Hematopoietic multipotent progenitor cell treated with erythropoietin and hydrocortisone succinate and interleukin-3 and kit ligand, for 6 days (in vitro differentiated cells): ENCODE measurements at regions not wholly inside any gene's neighbourhood (a gene's known extent, or its start where the extent isn't known, plus 50 kb on each side); places are given as distances from the start of the nearest gene placed in this dataset.
"Not testable (repeated sequence)": the region's sequence is repeated elsewhere in the genome, so short reads cannot be mapped to it uniquely, and the experiment has no call there.

ENCODE experiments used
- DNase-seq: peaks from one replicate; pipeline ENCODE4 v3.0.0-alpha.2; 2015

- DNase-seq: no peak
Observed at GRCh38 chr4:66225539-66225938, 555.2 kb upstream of the EPHA5 start.

DNA sequence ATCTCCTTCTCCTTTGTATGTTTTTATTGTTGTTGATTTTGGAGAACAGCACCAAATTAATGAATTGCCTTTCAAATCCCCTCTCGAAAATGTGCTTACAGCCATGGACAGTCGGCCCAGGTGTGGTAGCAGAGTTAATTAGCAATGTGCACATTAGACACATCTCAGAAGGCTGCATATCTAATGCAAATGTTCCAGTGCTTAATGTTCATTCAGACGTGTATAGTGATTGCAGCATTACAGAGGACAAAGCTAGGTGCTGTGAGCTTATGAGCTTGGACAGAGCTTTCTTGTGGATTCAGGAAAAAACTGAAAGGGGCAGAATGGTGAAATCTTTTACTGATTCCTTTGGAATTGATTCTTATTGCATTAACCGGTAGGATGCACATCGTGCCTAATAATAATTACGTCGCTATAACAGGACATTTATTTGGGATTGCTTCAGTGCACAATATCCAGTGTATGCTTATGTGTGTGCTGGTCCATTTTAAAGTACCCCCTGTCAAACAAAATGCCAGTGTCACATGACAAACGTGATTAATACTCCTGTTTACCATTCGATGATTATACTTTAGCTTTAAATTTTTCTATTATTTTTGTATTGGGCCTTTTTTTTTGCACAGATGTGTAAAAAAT, 552.9 kb upstream of the EPHA5 start:
- no peak for DNase-seq

DNA sequence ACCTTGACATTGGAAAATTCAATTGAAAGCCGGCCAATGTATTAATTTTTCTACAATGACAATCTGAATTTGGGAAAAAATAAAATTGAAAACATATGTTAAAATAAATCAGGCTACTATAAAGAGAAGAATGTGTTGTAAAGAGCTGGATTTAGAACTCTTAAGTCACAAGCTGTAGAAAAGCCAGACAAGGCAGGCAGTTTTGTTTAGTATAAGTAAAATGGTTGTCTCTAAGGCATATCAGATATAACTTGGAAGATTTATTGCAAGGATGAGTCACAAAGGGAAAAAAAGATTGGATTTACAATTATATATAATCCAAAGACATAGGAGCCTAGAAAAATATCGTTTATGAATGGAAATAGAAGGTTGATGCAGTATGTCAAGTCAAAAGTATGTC, 549.1 kb upstream of the EPHA5 start:
- DNase-seq: no peak

- no peak for DNase-seq
Observed at GRCh38 chr4:66216252-66216651, 546.0 kb upstream of the EPHA5 start.

GRCh38 chr4:66212489-66212888, 542.2 kb upstream of the EPHA5 start:
- no peak for DNase-seq

DNA sequence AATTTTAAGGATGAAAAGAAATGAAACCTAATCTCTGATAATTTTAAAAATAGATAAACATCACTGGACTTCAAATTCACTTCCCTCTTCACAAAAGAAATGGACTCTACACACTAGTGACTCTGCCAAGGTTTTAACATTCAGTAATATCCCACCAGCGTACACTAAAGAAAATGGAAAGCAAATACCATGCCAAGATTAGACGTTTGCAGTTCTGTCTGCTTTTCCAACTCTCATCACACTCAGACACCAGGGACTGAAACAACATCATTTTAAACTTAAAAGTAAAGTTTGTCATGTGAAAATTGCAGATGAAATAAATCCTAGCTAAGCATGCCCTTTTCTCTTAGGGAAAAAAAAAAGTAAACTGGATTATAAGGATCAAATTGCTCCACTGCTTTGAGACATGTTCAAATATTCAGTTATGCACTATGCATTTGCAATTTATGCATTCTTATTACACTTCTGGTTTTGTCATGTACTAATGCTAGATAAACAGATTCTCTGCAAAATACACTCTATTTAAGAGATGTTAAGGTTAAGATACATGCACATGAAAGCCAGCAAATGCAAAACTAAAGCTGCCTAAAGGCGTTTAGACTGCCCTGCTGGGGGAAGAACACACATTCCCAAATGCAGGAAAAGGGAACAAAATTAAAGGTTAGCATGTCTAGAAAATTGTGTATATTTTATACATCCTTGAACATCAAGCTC, 534.4 kb upstream of the EPHA5 start:
- no peak for DNase-seq

DNA sequence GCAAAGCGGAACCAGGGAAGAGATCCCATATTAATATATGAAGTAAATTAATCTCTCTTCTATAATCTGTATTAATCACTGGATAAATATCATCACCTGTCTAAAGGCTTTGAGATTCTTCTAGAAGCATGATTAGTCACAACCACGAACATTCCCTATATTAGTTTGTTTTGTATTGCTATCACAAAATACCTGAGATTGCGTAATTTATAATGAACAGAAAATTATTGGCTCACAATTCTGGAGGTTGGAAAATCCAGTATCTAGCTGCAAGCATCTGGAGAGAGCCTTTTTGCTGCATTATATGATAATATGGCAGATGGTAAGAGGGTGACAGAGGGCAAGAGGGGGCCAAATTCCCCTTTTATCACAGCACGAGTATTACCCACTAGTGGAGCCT, 532.6 kb upstream of the EPHA5 start:
- no peak for DNase-seq

- DNase-seq: no peak
Observed at GRCh38 chr4:66197451-66197850, 527.2 kb upstream of the EPHA5 start.

GRCh38 chr4:66193487-66193886, 523.2 kb upstream of the EPHA5 start:
- DNase-seq: no peak

- DNase-seq: no peak
Observed at GRCh38 chr4:66187175-66187720, 517.0 kb upstream of the EPHA5 start.

- no peak for DNase-seq
Observed at GRCh38 chr4:66186095-66186494, 515.8 kb upstream of the EPHA5 start.

GRCh38 chr4:66182636-66183035, 512.3 kb upstream of the EPHA5 start:
- no peak for DNase-seq

GRCh38 chr4:66178906-66179305, 508.6 kb upstream of the EPHA5 start:
- DNase-seq: no peak

DNA sequence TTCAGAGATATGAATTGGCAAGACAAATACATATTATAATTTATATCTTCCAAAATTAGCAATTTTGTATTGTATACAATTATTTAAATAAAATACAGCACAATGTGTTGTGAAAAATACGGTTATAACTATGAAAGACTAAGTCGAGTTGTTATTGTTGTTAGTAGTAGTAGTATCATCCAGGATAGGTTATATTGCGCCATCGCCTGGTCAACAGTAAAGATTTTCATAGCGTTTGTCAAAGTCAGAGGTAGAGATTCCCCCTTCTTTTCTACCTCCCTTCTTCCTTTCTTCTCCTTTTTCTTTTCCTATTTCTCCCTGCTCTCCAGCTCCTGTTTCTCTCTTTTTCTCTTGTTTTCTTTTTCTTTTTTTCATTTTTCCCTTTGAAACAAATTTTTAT, 499.1 kb upstream of the EPHA5 start:
- no peak for DNase-seq

DNA sequence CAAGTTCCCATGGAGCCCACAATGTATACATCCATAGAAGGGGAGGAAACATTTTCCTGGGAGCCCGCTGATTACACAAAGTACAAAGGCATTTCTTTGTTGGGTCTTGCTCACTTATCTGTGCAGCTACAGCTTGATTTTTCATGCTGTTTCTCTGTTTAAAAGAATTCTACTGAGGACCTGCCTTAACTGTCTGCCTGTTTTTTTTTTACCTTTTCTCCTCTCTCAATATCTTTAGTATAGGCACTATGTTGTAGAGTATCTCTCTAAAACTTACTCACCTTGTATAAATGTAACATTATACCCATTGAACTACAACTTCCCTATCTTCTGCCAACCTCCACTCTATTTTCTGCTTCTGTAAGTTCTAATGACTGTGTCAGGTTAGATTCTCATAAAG, 494.6 kb upstream of the EPHA5 start:
- no peak for DNase-seq

- DNase-seq: no peak
Observed at GRCh38 chr4:66160606-66161005, 490.3 kb upstream of the EPHA5 start.

GRCh38 chr4:66157594-66157993, 487.3 kb upstream of the EPHA5 start:
- DNase-seq: no peak

- DNase-seq: no peak
Observed at GRCh38 chr4:66130042-66130441, 459.8 kb upstream of the EPHA5 start.

GRCh38 chr4:66123831-66124413, 453.6 kb upstream of the EPHA5 start:
- DNase-seq: no peak

DNA sequence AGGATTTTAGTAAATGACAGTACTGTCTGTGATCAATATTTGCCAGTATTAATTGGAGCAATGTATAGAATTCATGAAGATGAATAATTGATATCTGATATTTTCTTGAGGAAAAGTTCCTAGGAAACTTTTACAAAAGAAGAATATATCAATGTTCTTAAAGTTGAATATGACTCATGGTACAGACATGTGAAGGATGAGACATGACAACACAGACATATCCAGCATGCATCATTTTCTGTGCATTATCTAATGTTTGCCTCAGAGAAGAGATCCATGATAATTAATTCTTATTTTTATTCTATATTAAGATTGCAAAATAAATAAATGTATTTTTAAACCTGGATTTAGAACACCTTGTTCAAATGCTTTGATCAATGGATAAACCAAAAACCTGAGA, 452.9 kb upstream of the EPHA5 start:
- DNase-seq: no peak

- not testable (repeated sequence) for DNase-seq
Observed at GRCh38 chr4:66115231-66115630, 444.9 kb upstream of the EPHA5 start.

- DNase-seq: no peak
Observed at GRCh38 chr4:66108898-66109297, 438.6 kb upstream of the EPHA5 start.

- DNase-seq: no peak
Observed at GRCh38 chr4:66097218-66097617, 426.9 kb upstream of the EPHA5 start.

GRCh38 chr4:66095065-66095464, 424.8 kb upstream of the EPHA5 start:
- DNase-seq: no peak
